ENCODE measurements at regions not wholly inside any gene's neighbourhood (a gene's known extent, or its start where the extent isn't known, plus 50 kb on each side); places are given as distances from the start of the nearest gene placed in this dataset.

GRCh38 chr6:167494698-167495435 lies 170.0 kb downstream of the TTLL2 start (continued):
- TF ChIP-seq BRF2 (CRISPR knock-in tag; IDR thresholded peaks at IDR 0.05) (no peak), FOXA1 (IDR thresholded peaks at IDR 0.05) (peak; percentile 35; the same call in 1 of the 2 replicates), FOXA1 (CRISPR knock-in tag; IDR thresholded peaks at IDR 0.05) (no peak), KIAA2018 (CRISPR knock-in tag; IDR thresholded peaks at IDR 0.05; ENCODE audit: borderline replicate concordance) (no peak), KDM6A (CRISPR knock-in tag; IDR thresholded peaks at IDR 0.05; ENCODE audit: low read depth) (no peak), MNT (IDR thresholded peaks at IDR 0.05) (0 out of 2 replicates have a peak, but pooled peaks have one; percentile 12), SP1 (IDR thresholded peaks at IDR 0.05) (0 out of 2 replicates have a peak, but pooled peaks have one; percentile 57), SP1 (CRISPR knock-in tag; IDR thresholded peaks at IDR 0.05) (no peak), PHB2 (IDR thresholded peaks at IDR 0.05; ENCODE audit: partially characterized antibody) (peak; percentile 76), FOXK2 (IDR thresholded peaks at IDR 0.05) (peak; percentile 46), FOXP1 (IDR thresholded peaks at IDR 0.05) (peak; percentile 71), FOXP1 (CRISPR knock-in tag; IDR thresholded peaks at IDR 0.05) (no peak), NONO (IDR thresholded peaks at IDR 0.05) (peak; percentile 84; the same call in 1 of the 2 replicates), NONO (CRISPR knock-in tag; conservative IDR thresholded peaks at IDR 0.05) (no peak), IKZF1 (IDR thresholded peaks at IDR 0.05) (0 out of 2 replicates have a peak, but pooled peaks have one; percentile 92)
